Brain microvascular endothelial cell (primary cell): ENCODE measurements at regions not wholly inside any gene's neighbourhood (a gene's known extent, or its start where the extent isn't known, plus 50 kb on each side); places are given as distances from the start of the nearest gene placed in this dataset.
"Not testable (repeated sequence)": the region's sequence is repeated elsewhere in the genome, so short reads cannot be mapped to it uniquely, and the experiment has no call there.

ENCODE experiments used
- DNase-seq: peaks from one replicate; pipeline ENCODE4 v3.0.0-alpha.2; 2020
- H3K27ac ChIP-seq: fragments of 250-450 bp; sonication (Bioruptor Pico); 2 replicates; pipeline ENCODE4 v1.5.1; 2020; ENCODE audit warnings: mild to moderate bottlenecking, moderate library complexity
- H3K27me3 ChIP-seq: fragments of 250-450 bp; sonication (Bioruptor Pico); replicated peaks from 2 replicates; pipeline ENCODE4 v1.5.1; 2020; ENCODE audit warnings: mild to moderate bottlenecking
- H3K36me3 ChIP-seq: fragments of 250-450 bp; sonication (Bioruptor Pico); replicated peaks from 2 replicates; pipeline ENCODE4 v1.5.1; 2020; ENCODE audit warnings: mild to moderate bottlenecking
- H3K4me3 ChIP-seq: 2 replicates; pipeline ENCODE4 v1.5.1; 2011; ENCODE audit warnings: low read depth, mild to moderate bottlenecking, control low read depth, low read length, moderate library complexity
- CTCF ChIP-seq: IDR thresholded peaks from 2 replicates; pipeline ENCODE4 v1.5.1; 2011; ENCODE audit warnings: low read depth, mild to moderate bottlenecking, moderate library complexity, low read length, control low read depth, inconsistent platforms; ENCODE audit errors: missing control alignments
- in situ Hi-C: cut with HindIII; loops from 2 replicates; pipeline ENCODE4 v1.10.0; 2017; ENCODE audit warnings: low sequenced_read_pairs, low pct_ligation_motif_present

- Histone ChIP-seq H3K4me3 (no peak overlapping the region), H3K27me3 (no peaks in the 10 kb centered on the region), H3K36me3 (no peaks in the 10 kb centered on the region), H3K27ac (no peak overlapping the region)
- TF ChIP-seq CTCF = no peak
- in situ Hi-C loops = no loop called here
- no peak for DNase-seq
These were observed 79.6 kb upstream of the SIRPG start for GRCh38 chr20:1737134-1737533.

DNA sequence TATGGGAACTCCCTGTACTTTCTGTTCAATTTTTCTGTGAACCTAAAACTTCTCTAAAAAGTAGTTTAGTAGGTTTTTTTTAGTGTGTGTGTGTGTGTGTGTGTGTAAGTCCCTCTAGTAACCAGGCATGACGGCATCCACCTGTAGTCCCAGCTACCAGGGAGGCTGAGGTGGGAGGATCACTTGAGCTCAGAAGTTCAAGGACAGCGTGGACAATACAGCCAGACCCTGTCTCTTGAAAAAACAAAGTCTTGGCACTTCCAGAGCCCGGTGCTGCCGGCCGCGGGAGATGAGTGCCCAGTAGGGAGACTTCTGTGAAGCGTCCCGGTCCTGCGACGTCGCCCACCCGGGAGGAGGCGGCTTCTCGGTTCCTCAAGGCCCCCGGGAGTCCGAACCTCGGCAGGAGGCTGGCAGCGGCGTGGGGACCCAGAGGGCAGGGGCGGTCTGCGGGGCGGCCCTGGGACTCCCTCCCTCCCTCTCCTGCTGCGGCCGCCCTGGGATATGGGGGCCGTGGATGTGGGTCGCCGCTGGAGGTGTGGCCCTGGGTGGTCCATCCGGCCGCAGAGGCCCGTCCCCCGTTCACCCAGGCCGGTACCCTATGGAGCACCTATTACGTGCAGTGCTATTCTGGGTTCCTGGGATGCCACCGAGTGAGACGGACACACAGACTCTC is 78.0 kb upstream of the SIRPG start:
- no peak for TF ChIP-seq CTCF
- no peaks in the 10 kb centered on the region for H3K36me3 ChIP-seq
- H3K4me3 ChIP-seq = no peak overlapping the region
- DNase-seq = no peak
- in situ Hi-C loops = no loop called here
- H3K27ac ChIP-seq = no peak overlapping the region
- no peaks in the 10 kb centered on the region for H3K27me3 ChIP-seq

- Histone ChIP-seq H3K36me3 (no peaks in the 10 kb centered on the region), H3K27ac (no peak overlapping the region), H3K4me3 (no peak overlapping the region), H3K27me3 (no peaks in the 10 kb centered on the region)
- no peak for TF ChIP-seq CTCF
- in situ Hi-C loops = no loop called here
- peak; percentile 4 for DNase-seq
These were observed 76.8 kb upstream of the SIRPG start for GRCh38 chr20:1734269-1734858.

DNA sequence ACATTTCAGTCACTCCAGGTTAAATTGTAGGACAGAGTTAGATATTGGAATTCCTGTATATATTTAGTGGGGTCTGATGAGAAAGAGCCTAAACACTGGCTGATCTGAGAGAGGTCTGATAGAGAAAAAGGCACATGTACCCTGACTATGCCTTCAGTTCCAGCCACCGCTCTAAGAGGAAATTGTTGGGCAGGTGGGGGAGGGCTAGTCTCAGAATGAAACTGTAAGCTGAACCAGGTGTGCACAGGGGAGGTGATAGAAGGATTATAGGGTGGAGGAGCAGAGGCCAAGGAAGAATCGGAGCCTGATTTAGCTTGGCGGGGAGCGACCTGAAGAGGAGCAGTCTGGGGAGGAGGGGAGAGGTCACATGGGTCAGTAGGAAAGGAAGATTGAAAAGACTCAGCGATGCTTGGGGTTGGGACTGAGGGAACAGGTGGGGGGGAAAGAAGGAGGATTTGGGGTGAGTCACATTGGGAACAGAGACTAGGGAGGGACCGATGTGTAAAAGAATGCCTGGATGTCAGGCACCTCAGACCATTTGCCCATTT is 74.3 kb upstream of the SIRPG start:
- in situ Hi-C loops, H3K27ac ChIP-seq, DNase-seq, H3K27me3 ChIP-seq, H3K36me3 ChIP-seq, H3K4me3 ChIP-seq: not testable (repeated sequence)

DNA sequence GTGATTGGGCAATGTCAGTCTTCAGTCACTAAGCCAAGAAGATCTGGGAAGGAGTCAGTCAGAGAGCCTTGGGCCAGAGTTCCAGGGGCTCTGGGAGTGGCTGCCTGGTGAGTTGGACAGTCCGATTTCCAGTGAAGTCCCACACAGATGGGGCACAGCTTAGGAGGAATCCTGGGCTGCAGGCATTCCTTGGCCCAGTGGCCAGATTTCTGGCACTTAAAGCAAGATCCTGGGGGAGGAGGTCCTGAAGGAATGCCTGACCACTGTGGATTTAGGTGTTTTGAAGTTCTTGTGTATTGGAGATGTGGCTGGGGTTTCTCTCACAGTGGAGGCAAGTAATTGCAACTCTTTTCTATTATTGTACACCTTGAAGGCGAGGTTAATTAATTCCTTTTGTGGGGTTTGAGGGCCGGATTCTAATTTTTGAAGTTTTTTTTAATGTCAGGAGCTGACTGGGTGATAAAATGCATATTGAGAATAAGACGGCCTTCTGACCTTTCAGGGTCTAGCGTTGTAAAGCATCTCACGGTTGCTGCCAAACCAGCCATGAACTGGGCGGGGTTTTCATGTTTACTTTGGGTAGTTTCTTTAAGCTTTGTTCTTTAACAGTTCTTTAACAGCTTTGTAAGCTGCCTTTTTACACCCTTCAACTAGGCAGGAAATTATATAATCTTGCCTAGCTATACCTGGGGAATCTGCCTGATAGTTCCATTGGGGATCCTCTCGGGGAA is 73.6 kb upstream of the SIRPG start:
- H3K4me3 ChIP-seq, H3K36me3 ChIP-seq, H3K27ac ChIP-seq, DNase-seq, H3K27me3 ChIP-seq, in situ Hi-C loops: not testable (repeated sequence)

DNA sequence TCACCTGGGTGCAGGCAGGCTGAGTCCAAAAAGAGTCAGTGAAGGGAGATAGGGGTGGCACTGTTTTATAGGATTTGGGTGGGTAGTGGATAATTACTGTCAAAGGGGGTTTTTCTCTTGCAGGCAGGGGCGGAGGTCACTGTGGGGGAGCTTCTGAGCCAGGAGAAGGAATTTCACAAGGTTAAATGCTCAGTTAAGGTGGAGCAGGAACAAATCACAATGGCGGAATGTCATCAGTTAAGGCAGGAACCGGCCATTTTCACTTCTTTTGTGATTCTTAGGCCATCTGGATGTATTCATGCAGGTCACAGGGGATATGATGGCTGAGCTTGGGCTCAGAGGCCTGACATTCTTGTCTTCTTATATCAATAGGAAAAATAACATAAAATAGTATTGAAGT is 69.7 kb upstream of the SIRPG start:
- H3K27ac ChIP-seq, DNase-seq, H3K36me3 ChIP-seq, H3K27me3 ChIP-seq, H3K4me3 ChIP-seq, in situ Hi-C loops: not testable (repeated sequence)

DNA sequence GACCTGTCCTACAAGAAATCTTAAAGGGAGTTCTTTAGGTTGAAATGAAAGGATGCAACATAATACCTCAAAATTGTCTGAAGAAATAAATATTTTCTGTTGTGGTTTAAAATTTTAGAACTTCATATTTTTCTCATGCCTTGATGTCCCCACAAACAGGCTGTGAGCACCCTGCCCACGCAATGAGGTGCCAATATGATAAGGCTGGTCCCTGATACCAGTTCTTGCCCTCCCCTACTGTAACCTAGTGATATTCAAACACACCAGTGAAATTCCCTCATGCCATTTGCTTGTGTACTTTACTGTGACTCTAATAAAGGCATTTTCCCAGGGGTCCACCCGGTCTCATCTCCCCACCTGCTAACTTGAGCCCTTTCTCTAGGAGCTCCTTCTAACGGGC is 67.3 kb upstream of the SIRPG start:
- no peaks in the 10 kb centered on the region for H3K36me3 ChIP-seq
- H3K27me3 ChIP-seq = no peaks in the 10 kb centered on the region
- no peak for TF ChIP-seq CTCF

More for the DNA sequence above, 67.3 kb upstream of the SIRPG start:
- Histone ChIP-seq H3K4me3 (no peak overlapping the region), H3K27ac (no peak overlapping the region)
- in situ Hi-C loops = no loop called here
- DNase-seq = no peak
